ENCODE measurements at regions not wholly inside any gene's neighbourhood (a gene's known extent, or its start where the extent isn't known, plus 50 kb on each side); places are given as distances from the start of the nearest gene placed in this dataset.

GRCh38 chr7:68393051-68393450 lies 1205.2 kb upstream of the AUTS2 start:
- TF ChIP-seq EZH2 (IDR thresholded peaks at IDR 0.05; ENCODE audit: low read depth, unreplicated experiment) = no peak
- TF ChIP-seq, protein P1, sequence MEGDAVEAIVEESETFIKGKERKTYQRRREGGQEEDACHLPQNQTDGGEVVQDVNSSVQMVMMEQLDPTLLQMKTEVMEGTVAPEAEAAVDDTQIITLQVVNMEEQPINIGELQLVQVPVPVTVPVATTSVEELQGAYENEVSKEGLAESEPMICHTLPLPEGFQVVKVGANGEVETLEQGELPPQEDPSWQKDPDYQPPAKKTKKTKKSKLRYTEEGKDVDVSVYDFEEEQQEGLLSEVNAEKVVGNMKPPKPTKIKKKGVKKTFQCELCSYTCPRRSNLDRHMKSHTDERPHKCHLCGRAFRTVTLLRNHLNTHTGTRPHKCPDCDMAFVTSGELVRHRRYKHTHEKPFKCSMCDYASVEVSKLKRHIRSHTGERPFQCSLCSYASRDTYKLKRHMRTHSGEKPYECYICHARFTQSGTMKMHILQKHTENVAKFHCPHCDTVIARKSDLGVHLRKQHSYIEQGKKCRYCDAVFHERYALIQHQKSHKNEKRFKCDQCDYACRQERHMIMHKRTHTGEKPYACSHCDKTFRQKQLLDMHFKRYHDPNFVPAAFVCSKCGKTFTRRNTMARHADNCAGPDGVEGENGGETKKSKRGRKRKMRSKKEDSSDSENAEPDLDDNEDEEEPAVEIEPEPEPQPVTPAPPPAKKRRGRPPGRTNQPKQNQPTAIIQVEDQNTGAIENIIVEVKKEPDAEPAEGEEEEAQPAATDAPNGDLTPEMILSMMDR (conservative IDR thresholded peaks at IDR 0.05; ENCODE audit: low read depth in 2 of 2) = no peak
